Retina (tissue), 1 donor: ENCODE measurements at regions not wholly inside any gene's neighbourhood (a gene's known extent, or its start where the extent isn't known, plus 50 kb on each side); places are given as distances from the start of the nearest gene placed in this dataset.
A peak's percentile ranks its signal among the peaks of the same experiment; 100 is the strongest.
"Not testable (repeated sequence)": the region's sequence is repeated elsewhere in the genome, so short reads cannot be mapped to it uniquely, and the experiment has no call there.

Experiments used
- DNase-seq: peaks from one replicate; pipeline ENCODE4 v3.0.0-alpha.2; 2016

- DNase-seq = not testable (repeated sequence)
These were observed 279.4 kb upstream of the PLGLB2 start for GRCh38 chr2:87468429-87468981.

DNA sequence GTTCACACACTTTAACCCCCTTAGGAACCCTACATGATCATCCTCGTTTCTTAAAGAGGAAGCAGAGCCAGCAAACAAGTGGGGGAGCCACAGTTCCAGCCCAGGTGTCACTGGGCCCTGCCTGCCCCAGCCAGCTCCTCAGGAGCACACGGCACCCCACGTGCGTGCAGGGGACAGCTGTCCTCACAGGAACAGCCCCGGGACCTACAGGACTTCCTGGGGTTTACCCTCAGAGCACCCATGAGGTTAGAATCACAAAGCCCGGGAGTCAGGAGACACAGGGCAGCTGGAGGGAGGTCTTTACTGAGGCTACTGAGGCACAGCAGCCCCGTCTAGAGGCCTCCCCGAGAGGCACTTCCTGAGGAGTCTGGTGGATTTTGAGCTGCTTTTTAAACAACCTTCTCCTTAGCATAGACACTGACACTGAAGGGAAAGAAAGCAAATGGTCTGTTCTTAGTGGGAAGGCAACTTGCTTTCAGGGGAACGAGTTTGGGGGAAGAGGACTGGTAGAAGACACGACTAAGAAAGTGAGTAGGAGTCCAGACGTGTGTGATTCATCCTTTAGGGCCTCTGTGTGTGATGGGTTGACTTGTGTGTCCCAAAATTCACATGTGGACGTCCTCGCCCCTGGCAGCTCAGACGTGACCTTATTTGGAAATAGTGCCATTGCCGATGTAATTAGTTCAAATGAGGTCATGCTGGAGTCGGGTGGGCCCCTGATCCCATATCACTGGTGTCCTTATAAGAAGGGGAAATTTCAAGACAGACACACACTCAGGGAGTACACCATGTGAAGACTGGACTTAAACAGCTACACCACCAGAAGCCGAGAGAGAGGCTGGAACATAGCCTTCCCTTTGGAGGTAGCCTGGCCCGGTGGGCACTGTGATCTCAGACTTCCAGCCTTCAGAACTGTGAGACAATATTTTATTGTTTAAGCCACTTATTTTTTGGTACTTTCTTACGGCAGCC lies 278.4 kb upstream of the PLGLB2 start:
- not testable (repeated sequence) for DNase-seq

DNA sequence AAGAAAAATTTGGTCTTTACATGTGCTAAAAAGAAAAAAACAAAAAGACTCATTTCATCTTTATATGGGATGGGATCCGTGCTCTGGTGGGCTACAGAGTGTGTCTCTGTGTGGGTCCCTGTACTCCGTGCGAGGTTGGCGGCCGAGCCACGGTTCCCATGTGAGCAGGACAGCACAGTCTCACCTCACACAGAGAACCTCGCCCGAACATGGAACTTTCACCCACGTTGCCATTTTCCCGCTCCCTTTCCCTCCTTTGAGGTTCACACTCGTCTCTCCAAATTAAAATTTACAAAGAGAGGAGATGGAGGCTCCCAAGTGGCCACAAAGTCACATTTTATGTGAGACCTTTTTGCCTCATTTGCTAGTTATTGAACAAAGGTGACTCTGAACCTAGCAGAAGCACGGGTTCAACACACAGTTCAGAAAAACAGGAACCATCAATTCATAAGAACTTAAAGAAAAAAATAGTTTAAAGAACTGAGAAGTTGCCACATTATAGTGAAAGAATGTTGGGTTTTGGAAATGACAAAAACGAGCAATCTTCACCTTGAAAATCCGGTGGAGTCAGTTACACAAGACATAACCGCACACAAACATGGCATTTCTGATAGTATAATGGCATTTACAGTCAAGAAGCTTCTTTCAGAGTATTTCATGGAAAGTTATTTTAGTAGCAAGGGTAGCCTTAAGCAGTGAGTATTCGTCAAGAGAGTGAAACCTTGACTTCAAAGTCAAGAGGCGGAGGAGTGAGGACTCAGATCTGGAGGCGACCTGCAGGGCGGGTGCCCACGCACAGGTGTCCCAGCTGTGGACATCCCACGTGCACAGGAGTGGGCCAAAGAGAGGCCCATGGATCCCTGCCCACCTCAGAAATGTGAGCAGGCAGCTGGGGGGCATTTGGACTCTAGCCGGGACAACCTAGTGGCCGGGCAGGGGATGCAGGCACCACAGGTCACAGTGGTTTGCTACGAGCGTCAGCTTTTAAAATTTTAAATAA lies 277.2 kb upstream of the PLGLB2 start:
- DNase-seq = not testable (repeated sequence)

DNA sequence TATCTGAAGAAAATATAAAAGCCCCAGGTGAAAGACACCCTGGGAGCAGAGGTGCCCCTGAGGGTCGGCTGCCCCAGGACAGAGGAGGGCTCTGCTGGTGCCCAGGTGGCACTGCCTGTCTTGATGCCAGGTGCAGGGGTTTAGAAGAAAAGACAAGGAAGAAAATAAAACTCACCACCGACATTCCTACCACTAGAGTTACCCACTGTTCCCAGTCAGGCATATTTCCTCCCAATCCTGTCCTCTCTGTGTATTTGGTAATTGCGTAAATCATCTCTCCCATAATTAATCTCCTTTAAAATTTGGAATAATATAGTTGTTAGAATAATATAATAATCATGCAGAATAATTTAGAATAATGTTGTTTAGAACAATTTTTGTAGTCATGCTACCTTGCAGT lies 276.4 kb upstream of the PLGLB2 start:
- DNase-seq = not testable (repeated sequence)

DNA sequence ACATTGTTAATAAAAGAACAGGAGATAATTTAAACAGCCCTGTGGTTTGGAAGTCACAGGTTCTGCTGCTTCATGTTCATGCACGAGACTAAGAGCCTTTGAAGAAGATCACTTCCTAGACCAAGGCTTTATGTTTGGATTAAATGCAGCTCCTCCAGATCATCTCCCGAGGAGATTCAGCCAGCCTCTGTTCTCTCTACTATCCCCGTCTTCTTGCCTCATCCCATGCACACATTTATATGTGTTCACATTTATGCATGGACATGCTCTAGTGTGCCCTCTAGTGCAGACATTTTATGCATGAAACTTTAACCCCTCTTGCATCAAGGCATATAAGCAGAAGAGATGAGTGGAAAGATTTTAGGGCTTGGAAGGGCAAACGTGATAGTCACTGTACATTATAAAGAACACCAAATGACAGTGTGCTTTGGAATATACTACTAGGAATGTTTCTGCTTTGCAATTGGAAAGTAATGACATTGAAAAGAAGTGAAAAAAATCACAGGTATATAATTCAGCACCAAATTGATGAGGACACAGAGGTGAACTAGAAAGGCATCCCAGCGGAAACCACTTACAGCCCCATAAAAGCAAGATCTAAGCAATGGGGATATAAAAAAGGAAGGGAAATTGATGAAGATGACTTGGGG lies 271.5 kb upstream of the PLGLB2 start:
- DNase-seq = not testable (repeated sequence)

DNA sequence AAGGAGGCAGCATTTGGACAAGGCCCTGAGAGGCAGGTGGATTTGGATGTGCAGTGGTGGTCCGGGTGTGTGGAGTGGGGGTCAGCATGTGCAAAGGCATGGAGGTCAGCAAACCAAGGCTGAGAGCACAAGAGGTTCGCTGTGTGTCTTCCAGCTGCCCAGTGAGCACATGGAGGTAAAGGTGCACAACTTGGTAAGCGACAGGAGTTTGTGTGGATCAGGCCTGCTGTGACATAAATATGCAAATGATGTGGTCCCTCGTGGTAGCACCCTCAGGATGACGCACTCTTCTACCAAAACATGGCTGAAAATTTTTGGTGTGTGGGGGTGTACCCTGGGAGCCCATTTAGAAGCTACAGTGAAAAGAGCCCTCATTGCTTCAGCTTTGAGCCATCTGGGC lies 271.0 kb upstream of the PLGLB2 start:
- DNase-seq = not testable (repeated sequence)

GRCh38 chr2:87477669-87478428 lies 270.0 kb upstream of the PLGLB2 start:
- not testable (repeated sequence) for DNase-seq

GRCh38 chr2:87478911-87479310 lies 269.0 kb upstream of the PLGLB2 start:
- not testable (repeated sequence) for DNase-seq

GRCh38 chr2:87483093-87483680 lies 264.7 kb upstream of the PLGLB2 start:
- DNase-seq = not testable (repeated sequence)

- not testable (repeated sequence) for DNase-seq
These were observed 263.5 kb upstream of the PLGLB2 start for GRCh38 chr2:87484363-87484762.

DNA sequence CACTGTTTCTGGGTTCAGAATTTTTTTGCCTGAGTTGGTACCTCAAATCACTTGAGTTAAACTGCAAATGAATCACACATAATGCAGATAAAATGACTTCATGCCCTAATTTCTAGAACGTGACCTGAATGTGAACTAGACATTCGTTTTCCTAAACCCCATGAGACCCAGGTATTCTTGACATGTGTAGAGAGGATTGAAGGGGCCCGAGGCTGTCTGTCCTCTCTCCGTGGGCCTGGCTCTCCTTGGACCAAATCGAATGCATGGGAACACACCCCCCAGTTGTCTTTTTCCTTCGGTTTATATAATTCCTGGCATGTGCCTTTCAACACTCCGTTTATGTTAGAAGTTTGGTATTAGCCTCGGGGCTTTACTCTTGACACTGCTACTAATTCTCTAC lies 262.4 kb upstream of the PLGLB2 start:
- DNase-seq = not testable (repeated sequence)

GRCh38 chr2:87485884-87486283 lies 262.0 kb upstream of the PLGLB2 start:
- DNase-seq = not testable (repeated sequence)

- not testable (repeated sequence) for DNase-seq
These were observed 261.5 kb upstream of the PLGLB2 start for GRCh38 chr2:87486413-87486812.

DNA sequence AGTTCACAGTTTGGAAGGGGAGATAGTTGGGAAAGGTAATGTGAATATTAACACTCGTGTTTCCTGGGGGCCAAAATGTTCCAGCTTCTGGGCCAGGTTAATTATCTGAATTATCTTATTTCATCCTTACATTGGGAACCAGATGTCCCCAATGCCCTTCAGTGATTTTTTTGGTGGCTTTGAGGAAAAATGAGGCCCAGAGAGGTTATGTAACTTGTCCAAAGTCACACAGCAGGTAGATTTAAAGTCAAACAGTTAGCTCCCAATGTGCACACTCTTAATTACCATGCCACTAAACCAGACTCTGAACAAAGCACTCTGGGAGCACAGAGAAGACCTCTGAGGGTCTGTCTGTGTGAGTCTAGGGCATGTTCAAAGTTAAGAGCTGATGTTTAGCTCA lies 259.9 kb upstream of the PLGLB2 start:
- DNase-seq = not testable (repeated sequence)

- not testable (repeated sequence) for DNase-seq
These were observed 258.9 kb upstream of the PLGLB2 start for GRCh38 chr2:87488991-87489390.

GRCh38 chr2:87494846-87495245 lies 253.0 kb upstream of the PLGLB2 start:
- DNase-seq = not testable (repeated sequence)

- not testable (repeated sequence) for DNase-seq
These were observed 252.4 kb upstream of the PLGLB2 start for GRCh38 chr2:87495455-87495854.

DNA sequence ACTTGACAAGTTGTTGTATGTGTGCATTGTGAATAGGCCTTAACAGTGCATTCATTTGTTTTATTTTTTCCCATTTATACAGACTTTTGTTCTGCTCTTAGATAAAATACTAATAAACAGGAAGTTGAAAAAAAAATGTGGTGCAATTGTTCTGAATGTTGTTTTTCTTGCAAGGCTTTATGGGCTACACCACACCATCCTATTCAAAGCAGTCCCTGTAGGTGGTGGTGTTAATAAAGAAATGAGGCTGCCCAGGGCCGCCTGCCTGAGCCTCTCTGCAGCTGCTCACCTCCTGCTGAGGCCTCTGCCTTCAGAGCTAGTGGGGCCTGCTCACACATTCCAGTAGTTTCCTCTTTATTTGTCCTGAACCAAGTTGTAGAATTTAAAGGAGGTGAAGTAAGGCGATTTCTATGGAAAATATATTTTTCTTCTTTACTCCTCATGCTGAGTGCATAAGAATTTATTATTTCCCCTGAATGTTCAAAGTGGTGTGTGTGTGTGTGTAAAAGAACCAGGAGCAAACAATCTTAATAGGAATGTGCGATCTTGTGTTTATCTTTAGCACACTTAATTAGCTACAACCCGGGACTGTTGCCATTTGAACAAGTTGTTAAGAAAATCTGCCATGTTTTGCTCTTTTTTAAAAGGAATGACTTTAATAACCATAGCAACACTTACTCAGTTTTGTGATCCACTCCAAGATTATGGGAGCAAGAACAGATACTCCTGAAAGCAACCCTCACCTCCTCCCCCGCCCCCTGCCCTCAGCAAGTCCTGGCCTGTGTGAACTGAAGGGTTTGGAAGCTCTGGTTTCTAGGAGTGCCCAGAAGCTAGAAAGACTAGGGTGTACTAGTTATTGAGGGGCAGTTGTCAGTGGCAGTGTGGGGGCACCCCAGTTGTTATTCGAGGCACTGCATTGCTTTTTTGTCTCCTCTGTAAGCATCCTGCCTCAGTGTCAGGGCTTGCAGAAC lies 251.6 kb upstream of the PLGLB2 start:
- DNase-seq = peak; percentile 26

DNA sequence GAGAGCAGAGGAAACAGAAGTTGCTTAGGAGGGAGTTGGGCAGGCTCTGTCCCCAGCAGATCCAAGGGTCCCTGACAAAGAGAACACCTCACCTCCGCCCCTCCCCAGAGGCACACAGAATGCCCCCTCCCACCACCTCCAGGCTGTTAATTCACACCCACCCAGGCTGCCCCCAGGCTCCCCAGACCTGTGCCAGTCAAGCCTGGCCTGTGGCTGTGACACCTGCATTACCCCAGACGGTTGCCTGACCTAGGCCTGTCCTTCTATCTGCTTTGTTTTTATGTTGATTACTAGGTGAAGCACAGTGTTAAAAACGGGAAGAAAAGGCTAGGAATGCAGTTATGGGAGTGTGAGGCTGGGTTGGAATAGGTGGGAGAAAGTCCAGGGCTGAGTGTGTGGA lies 250.8 kb upstream of the PLGLB2 start:
- not testable (repeated sequence) for DNase-seq

DNA sequence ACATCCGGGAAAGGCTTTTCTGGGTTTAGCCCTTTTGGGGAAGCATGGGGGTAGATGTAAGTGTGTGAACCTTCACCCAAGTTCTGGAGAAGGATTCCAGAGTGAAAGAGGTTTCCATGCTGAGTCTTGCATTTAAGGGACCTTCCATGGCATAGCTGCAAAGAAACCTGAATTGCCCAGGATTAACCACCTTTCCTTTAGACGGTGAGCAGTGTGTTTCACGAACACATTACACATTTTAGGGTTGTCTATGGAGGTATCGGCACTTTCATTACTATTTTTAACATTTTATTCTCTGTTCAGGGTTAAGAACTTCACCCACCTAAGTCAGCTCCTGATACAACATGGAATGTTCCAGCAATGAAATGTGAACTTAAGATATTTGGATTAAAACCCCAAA lies 250.2 kb upstream of the PLGLB2 start:
- DNase-seq = not testable (repeated sequence)
